HG02678 (cell line): ENCODE measurements at regions not wholly inside any gene's neighbourhood (a gene's known extent, or its start where the extent isn't known, plus 50 kb on each side); places are given as distances from the start of the nearest gene placed in this dataset.

ENCODE experiments used
- ATAC-seq: cut with Tn5 transposase; IDR thresholded peaks from one replicate; pipeline ENCODE4 v1.9.1; 2021; ENCODE audit warnings: mild to moderate bottlenecking, moderate library complexity; ENCODE audit not compliant: unreplicated experiment

DNA sequence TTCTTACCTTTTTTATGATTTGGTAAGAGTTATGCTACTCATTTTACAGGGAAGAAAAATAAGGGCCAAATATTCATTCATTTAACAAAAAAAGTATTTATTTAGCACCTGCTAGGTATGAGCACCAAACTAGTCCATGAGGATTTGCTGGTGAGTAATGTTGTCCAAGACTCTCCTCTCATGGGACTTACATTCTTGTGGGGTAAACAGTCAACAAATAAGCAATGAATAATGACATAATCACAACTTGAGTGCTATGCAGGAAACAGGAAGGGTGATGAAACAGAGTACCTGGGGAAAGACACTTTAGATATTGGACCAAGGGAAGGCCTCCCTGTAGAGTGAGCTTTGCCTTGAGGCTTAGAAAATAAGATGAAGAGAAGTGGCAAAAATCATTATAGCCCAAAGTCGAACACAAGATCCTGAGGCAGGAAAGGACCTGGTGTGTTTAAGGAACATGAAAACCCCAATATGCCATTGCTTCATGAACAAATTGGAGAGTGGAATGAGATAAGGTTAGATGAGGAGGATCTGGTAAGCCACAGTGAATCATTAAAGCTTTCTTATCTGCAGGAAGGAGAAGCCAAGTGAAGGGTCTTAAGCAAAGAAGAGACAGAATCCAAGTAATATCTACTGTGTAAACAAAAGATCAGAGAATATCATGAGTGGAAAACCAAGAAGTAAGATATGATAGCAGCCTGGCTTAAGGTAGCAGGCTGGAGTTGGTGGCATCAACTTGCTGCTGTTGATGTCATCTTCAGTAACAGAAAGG lies 294.5 kb upstream of the NBEA start:
- no peak for ATAC-seq

DNA sequence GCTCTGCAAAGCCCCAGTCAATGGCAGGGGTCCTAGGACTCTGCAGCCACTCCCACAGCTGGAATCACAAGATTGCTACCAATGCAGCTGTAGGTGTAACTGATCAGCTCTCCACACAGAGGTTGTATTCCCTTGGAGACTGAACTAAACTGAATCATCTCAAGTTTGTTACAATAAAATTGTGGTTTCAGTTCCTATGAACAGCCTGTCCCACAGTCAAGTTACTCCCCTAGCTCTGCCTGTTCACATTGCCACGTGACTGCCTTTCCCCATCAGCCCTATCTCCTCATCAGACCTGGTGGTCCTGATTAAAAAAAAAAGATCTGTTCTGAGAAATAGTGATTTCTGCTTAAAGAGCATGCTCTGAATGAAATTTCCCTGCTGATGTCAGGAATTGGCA lies 287.9 kb upstream of the NBEA start:
- no peak for ATAC-seq

DNA sequence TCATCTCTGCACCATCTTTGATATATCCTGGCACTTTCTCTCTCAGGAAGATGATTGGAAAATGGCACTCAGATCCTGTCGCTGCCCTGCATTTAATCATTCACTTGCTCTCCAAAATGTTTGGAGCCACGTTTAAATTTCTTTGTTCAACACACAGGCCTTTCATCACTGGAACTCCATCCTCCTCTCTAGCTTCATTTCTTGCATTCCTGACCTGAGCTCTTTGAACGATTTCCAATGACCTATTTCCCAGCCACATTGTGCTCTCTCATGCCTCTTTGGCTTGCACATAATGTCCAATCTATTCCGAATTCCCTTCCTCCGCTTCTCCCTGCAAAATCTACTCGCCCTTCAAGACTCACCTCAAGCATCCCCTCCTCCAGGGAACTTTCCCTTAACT lies 287.4 kb upstream of the NBEA start:
- no peak for ATAC-seq

DNA sequence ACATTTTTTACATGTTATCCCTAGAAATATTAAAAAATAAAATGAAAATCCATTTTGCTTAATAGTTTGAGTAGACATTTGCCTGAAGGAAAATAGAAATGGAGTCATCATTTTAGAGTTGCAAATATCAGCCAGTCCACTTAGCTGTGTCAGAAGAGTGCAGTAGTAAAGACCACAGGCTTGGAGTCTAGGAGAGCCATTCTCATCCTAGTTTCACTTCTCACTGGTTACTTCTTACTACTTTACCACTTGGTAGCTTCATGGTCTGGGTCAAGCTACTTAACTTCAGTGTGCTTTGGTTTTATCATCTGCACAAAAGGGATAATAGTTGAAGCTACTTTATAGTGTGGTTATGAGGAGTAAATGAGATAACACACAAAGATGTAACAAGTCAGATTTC lies 286.5 kb upstream of the NBEA start:
- no peak for ATAC-seq

DNA sequence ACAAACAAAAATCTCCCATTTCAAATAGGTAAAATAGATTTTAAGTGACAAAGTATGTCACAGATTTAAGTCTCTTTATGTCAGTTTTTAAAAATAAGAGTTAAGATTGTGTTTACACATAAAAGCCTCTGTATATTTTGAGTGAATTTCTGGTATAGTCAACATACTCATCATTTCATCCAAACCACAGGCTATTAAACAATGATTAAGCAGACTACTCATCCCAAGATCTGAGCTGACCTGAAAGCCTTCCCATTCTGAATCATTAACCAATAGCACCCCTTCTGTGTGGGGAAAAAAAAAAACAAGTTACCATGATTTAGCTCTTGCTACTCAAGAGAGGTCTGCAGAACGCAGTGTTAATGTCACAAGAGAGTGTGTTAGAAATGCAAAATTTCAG lies 284.4 kb upstream of the NBEA start:
- ATAC-seq: no peak

DNA sequence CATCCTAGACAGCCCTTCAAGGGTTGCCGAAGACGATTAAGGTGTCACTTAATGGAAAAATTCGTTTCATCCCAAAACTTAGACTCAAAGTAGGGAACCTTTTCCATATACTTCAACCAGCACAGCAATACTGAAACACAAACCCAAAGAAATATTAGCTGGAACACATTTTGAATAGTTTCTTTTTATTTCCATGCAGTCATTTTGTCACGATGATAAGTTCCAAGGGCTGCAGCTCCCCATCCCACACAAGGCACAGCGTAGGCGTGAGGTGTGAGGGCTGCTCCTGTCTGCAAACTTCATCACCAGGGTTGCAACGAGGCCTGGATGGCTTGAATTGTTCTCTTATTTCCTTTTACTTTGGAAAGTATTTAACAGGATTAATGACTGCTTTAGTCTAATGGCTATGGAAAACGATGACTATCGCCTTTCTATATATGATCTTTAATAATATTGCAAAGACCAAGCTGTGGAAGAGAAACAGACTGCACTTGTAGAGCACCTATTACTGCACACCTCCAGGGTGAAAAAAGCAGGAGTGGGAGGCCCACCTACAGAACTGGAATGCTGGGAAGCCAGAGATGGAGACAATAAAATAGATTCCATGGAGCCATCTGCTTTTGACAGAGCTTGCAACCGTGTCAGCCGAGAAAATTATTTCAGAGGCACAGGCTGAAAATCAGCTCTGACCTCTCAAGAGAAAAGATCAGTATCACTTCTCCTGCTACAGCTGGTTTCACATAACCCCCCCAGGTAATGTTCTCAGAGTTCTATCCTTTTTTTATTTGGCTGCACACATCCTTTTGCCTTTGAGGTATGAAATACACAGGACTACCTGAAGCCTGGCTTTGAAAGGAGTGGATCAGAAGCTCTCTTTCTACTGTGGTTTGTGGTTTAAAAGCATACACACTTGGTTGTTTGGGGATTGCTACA lies 274.5 kb upstream of the NBEA start:
- ATAC-seq: no peak

DNA sequence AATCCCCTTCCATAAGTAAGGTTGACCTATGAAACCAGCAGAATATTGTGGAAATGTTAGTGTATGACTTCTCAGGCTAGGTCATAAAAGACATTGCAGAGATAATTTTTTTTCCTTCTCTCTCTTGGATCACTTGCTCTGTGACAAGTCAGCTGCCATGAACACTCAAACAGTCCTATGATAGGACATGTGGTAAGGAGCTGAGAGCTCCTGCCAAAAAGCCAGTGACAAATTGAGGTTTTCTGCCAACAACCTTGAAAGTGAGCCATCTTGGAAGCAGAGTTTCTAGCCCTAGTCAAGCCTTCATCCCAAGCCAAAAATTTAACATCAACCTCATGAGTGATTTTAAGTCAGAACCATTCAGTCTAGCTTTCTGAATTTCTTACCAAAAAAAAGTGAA lies 270.9 kb upstream of the NBEA start:
- ATAC-seq: no peak

DNA sequence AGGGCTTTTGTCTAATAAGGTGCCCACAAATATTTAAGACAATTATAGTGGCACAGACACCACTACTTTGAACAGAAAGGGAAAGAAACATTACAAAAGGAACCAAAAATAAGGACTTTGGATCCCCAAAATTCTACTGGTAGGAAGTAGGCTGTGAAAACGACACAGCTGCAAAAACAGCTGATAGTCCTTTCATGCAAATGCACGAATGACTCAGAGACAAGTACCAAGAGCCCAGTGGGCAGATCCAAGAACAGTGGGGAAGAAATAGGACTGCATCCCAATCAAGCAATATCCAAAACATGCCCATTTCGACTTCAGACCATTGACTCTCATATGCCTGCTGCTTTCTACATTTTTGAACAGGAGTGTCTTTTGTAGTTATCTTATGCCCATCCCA lies 269.4 kb upstream of the NBEA start:
- no peak for ATAC-seq

DNA sequence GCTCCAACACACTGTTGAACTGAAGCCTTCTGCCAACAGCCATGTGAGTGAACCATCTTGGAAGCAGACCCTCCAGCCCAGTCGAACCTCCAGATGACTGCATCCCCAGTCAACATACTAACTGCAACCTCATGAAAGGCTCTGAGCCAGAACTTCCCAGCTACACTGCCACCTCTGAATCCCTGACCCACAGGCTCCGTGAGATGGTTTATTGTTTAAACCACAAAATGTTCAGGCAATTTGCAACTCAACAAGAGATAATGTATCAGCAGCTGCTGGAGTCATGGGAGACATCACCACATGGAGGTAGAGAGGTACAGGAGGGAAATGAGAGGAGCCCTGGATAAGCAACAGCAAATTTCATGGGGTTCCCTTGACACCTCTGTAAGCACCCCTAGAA lies 266.4 kb upstream of the NBEA start:
- ATAC-seq: no peak

DNA sequence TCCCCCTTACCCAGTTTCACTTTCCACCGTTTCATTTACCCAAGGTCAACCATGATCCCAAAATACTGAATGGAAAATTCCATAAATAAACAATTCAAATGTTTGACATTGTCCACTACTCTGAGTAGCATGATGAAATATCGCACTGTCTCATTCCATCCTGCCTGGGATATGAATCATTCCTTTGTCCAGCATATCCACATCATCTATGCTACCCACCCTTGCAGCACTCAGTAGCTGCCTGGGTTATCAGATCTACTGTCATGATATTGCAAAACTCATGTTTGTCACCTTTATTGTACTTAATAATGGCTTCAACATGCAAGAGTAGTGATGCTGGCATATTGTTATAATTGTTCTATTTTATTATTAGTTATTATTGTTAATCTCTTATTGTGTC lies 263.9 kb upstream of the NBEA start:
- ATAC-seq: no peak

DNA sequence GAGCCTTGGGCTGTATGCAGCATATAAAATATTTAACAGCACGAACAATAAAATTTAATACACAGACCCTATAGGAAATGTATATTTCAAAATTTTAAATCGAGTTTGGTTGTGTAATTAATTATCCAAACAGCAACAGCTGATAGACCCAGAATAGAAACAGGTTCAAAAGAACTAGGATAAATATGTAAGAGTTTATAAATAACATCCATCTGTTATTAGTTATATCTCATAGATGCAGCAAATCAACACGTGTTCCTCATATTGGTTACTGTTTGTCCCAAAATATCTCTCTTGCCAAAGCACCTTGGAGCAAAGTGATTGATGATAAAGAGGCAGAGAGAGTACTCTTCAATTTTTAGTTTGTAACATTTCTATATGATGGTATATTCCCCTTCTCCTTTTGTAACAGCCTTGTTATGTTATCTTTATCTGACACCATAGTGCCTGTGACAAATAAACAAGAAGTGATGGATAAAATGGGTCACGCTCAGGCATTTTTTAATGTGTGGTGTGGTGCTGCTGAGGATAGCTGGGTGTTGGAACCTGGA lies 260.6 kb upstream of the NBEA start:
- ATAC-seq: no peak

DNA sequence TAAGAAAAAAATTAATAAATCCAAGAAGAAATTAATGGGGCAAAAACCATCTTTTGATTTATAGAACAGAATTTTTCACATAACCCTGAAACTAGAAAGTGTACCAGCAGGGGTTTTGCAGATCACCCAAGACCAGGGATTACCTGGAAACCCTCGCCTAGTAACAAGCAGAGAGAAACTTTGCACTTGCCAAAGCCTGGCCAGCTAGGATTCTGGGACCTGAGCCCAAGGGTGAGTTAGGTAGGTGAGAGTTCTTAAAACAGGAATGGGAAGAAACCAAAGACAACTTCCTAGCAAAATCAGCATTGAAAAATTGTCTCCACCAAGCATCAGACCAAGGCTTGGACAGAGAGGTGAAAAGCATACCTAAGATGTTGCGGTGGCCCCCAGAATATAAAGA lies 247.0 kb upstream of the NBEA start:
- ATAC-seq: no peak

DNA sequence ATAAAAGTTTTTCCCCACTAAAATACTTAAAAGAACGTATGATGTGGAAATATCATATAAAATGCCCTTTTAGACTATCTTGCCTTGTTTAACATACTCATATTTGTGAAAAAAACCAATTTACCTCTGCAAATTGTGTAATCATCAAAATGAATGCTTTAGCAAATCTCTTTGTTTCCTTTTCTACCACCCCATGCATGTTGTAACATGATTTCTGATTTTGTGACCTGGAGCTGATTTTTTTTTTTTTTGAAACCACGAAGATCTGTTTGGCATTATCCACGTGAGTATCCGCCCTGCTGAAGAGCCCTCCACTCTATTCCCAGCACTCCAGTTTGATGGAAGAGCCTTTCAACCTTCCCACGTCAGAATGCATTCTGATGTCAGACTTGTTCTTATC lies 245.8 kb upstream of the NBEA start:
- no peak for ATAC-seq

DNA sequence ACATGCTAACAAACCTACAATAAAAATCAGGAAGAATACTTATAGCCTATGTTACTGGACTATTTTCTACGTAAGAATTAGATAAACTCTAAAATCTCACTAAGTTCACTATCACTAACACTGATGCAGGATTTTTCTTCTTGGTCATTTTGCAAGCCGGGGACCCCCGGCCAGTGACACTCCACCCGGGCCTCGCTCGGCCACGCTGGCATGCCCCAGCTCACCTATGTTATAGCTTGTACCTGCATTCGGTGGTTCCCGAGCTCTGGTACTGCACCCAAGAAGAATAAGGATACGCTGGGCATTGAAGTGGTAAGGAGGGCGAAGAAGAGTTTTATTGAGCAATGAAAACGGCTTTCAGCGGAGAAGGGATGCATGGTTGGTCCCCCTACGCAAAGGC lies 245.3 kb upstream of the NBEA start:
- no peak for ATAC-seq

DNA sequence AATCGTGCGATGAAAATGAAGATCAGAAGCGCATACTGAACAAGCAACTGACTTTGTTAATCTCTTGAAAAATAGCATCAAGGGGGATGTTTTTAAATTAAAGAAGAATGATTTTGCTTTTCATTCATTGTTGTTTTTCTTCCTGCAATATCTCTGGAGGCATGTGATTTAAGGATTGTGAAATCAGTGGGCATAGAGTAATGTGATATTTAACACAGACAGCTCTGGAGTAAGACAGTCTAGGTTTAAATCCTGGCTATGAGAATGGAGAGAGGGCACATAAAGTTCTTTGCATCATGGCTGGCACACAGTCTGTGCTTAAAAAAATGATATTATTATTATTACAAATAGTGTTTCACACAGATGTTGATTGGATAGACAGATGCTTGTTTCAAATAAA lies 243.1 kb upstream of the NBEA start:
- ATAC-seq: no peak

DNA sequence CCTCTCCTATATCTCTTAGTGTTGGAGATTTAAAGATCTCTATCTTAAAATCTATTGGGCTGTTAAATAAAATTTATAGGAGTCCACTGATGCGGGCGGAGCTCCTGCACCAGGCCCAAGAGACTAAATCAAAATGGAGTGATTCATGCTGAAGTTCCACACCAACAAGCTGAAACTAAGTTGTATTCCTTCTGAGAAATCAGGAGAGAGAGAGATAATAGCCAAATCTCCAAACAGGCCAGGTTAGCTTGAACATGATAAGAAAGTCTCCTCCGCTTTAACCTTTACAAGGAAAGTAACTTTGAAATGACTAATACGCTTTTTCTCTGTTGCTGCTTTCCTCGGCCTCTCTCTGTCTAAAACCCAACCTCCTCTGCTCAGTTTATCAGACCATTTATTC lies 241.9 kb upstream of the NBEA start:
- no peak for ATAC-seq

DNA sequence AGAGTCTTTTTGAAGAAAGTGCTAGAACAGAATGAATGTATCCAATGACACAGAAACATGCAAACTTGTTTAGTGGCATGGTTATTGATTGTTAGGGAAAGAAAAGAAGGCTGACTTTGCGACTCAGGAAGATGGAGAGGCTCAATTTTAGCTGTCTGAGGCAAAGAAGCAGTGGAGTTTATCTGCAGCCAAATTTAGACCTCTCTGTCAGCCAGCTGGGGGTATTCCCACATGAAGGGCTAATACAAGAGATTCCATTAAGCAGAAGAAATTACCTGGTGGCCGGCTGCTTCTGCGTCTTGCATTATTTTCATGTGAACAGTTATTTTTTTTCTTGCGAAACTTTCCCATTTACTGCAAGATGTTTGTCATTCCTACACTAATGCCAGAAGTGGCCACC lies 240.2 kb upstream of the NBEA start:
- ATAC-seq: no peak

DNA sequence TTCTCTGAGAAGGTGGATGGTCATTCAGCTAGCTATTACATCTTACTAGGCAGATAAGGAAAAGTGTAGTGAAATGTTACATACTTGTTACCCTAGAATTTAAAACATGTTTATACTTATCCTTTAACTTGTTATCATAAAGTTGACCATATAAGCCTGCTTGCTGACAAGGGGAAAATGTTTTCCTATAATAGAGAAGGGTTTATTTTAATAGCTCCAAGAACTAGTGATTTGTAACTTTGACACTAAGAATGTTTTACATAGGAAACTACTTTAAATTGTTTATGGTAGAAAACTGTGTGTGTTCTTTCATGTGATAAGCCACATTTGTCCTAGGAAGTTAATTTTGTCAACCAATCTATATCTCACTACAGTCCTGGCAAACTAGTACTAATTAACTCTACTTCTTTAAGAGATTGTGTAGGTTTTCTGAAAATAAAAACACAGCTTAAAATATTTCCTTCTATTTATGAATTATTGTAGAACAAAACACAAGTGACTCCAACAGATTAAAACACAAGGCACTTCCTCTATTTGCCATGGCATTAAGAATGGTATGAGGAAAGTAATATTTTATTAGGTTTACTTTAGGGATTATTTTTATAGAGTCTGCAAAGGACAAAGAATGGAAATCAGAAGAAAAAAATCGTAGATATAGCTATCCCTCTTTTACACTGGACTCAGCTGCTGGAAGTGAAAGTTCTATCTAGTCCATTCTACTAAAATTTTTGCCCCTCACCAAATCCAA lies 233.3 kb upstream of the NBEA start:
- ATAC-seq: no peak

DNA sequence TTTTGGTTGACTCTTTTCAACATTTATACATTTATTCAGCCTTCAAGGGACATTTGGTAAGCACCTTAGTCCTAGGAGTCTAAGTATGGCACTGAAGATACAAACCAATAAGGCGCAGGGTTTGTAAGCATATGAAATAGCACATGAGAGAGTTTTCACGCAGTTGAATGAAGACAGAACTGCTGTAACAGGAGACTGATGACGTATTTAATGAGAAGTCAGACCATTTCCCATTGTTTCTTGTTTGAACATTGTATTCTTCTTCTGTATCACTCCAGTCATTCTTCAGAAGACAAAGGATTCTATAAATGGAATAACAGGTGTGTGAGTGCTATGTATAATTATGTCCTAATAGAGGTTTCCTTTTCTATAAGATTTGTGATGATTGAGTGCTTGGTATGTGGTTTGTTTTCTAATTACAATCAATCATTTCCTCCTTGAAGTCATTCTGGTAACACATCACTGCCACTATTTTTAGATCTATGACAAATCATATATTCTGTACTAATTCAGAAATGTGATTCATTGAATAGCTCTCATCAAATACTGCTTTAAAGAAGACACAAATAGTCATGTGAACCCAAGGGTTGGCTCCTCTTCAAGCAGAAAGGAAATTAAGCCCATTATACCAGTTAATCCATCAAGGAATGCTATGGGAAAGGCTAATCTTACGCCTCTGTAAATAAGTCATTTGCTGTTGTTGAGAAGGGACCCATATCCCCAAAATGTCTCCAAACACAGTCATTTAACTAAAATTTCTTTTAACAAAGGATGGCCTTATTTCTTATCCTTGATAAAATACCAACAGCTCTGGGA lies 222.8 kb upstream of the NBEA start:
- no peak for ATAC-seq

DNA sequence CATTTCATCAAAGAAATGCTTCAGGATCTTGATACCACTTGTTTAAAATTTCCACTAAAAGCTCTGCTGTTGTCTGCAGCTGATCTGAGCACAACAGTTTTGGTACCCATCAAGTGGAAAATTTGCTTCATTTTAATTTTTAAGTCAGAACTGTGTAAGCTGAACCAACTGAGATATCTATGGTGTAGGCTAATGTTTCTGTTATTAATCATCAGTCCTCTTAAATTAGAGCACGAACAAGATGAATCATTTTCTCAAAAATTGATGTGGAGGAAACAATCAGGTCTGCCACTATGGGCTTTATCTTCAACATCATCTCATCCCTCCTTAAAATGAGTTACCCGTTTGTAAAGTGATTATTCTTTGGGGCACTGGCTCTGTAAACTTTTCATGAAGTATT lies 221.5 kb upstream of the NBEA start:
- no peak for ATAC-seq
